GM11168 (cell line): ENCODE measurements at regions not wholly inside any gene's neighbourhood (a gene's known extent, or its start where the extent isn't known, plus 50 kb on each side); places are given as distances from the start of the nearest gene placed in this dataset.
"Not testable (repeated sequence)": the region's sequence is repeated elsewhere in the genome, so short reads cannot be mapped to it uniquely, and the experiment has no call there.

Experiments
- in situ Hi-C: fragments of 300-500 bp; cut with MboI; formaldehyde crosslinking; loops from one replicate; pipeline ENCODE4 v1.12.0; 2022; ENCODE audit warnings: low sequenced_read_pairs; ENCODE audit not compliant: unreplicated experiment

DNA sequence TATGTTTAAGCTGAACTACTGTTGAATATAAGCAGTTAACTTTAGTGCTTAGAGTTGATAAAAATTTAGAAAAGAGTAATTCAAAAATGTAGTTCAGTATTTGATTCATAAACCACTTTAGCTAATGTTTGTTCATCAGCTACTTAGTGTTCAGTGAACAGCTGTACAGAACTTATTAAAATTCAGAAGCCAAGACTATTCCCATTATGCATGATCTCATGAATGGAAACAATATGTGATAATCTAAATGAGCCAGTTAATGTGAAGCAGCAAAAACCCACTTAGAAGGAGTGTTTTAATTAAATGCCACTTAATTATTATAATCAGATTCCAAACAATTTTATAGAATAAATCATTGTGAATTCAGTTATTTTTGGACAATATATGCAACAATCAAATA is 92.9 kb upstream of the NEGR1 start:
- in situ Hi-C loops: no loop called here

DNA sequence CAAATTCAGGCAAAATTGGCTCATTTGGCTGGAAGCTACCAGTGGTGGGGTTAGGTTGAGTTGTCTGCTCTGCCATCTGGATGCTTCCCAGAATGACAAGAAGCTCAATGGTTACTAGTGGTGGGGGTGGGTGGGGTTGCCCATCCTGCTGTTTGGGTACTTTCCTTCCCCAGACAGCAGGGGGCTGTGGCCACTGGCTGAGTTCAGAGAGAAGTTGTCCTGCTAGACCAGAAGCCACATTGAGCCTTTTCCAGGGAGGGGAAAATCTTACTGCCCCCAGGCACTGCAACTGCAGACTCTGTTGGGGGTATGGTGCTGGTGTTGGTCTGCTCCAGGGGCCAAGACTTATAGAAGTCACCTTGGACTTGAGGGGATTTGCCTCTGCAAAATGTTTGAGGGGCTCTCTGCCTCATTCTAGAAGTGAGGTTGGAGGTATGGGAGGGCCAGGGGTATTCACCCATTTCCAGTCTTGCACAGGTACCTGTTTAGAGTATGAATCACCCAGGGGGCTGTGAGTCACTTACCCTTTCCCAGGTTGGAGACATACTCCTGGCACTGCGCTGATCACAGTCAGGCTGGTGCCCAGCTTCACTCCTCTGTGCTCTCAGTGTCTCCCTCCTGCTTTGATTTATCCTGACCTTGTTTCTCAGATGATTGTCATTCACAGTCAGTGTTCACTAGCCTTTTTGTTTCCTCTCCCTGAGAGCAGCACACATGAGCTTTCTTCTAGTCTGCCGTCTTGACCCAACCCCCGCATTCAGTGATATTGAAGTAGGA is 89.1 kb upstream of the NEGR1 start:
- in situ Hi-C loops: no loop called here

DNA sequence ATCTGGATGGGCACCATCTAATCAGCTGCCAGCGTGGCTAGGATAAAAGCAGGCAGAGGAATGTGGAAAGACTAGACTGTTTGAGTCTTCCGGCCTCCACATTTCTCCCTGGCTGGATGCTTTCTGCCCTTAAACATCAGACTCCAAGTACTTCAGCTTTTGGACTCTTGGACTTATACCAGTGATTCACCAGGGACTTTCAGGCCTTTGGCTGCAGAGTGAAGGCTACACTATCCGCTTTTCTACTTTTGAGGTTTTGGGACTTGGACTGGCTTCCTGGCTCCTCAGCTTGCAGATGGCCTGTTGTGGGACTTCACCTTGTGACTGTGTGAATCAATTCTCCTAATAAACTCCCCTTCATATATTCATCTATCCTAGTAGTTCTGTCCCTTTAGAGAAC is 88.5 kb upstream of the NEGR1 start:
- in situ Hi-C loops: not testable (repeated sequence)

DNA sequence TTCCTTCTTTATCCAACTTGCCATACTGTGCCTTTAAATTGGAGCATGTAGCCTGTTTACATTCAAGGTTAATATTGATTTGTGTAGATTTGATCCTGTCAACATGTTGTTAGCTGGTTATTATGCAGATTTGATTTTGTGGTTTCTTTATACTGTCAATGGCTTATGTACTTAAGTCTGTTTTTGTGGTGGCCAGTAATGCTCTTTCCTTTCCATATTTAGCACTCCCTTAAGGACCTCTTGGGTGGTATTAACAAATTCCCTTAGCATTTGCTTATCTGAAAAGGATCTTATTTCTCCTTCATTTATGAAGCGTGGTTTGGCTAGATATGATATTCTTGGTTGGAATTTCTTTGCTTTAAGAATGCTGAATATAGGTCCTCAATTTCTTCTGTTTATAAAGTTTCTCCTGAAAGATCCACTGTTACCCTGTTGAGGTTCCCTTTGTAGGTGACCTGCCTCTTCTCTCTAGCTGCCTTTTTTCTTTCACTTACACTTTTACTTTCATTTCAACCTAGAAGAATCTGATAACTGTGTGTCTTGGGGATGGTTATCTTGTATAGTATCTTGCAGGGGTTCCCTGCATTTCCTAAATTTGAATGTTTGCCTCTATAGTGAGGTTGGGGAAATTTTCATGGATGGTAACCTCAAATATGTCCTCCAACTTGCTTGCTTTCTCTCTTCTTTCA is 86.9 kb upstream of the NEGR1 start:
- in situ Hi-C loops: no loop called here

DNA sequence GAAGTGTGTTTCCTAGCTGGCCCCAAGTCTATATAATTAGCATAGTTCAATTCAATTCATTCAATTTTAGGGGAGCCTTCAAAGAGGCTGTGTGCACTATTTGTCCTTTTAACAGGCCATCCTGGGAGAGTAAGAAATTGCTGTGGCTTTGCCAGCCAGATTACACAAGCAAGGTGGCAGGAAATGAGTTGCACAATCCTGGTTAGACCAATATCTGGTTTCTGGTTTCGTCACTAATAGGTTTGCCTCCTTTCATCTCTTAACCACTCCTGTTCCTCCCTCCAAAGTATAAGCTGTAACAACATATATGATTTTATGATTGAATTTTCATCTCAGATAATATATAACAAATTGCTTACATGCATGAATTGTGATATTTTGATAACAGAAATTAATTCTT is 84.1 kb upstream of the NEGR1 start:
- in situ Hi-C loops: no loop called here

DNA sequence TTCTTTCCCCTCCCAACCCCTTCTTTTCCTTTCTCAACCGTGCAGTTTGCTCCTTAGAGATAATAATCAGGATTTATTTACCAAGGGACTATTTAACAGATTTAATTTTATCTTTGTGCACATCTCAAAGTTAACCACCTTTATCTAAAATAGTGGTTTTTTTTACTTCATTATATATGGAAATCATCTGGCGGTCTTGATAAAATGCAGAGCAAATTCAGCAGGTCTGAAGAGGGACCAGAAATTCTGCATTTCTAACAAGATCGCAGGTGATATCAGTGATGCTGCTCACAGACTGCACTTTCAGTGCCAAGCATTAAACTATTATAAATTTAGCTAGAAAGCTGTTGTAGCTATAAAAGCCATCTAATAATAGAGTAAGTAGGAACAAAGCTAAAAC is 83.4 kb upstream of the NEGR1 start:
- in situ Hi-C loops: no loop called here

DNA sequence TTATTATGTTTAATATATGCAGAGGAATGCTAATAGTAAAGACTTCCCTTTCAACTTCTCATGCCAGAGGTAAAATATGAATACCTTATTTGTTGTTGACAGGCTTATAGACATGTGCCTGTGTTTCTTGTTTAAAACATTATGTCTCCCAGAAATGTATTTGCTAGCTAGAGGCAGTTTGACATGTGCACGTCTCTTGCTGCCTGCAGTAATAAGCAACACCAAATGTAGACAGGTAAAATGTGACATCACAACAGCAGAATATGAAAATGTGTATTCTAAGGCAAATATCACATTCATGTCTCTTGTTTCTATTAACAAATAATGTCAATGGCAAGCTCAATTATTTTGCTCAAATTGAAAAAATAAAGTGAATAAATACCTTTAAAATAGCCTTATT is 80.2 kb upstream of the NEGR1 start:
- in situ Hi-C loops: no loop called here

DNA sequence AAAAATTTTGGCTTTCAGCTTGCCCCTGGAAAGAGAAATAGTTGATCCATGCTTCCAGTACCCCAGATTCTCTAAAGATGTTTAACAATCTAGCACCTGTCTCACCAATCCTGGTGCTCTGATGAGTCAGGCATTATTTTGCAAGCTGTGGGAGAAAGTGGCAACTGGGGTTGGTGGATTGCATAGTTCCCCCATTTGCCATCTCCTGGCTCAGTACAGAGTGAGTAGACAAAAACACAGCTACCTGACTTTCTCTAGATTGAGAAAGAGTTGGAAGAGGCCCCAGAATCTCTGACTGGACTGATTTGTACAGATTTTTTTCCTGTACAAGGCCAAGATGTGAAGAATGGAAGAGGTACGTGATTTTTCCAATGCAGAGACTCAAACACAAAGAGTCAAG is 75.1 kb upstream of the NEGR1 start:
- in situ Hi-C loops: loop anchor here (10.0 kb wide), 1 partner anchor 63 kb away; no protein-coding TSS in a partner anchor

DNA sequence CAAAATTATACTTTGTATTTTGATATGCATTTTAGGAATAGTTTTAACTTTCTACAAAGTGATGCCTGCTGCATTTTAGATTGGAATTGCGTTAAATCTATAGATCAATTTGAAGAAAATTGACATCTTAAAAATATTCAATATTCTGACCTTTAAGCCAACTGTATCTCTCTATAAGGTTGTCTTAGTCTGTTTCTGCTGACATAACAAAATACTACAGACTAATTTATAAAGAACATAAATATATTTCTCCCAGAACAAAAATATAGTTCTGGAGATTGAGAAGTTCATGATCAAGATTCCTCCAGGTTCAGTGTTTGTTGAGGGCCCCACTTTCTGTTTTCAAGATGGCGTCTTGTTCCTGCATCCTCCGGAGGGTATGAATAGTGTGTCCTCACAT is 73.6 kb upstream of the NEGR1 start:
- in situ Hi-C loops: loop anchor here (10.0 kb wide), 1 partner anchor 61 kb away; no protein-coding TSS in a partner anchor

DNA sequence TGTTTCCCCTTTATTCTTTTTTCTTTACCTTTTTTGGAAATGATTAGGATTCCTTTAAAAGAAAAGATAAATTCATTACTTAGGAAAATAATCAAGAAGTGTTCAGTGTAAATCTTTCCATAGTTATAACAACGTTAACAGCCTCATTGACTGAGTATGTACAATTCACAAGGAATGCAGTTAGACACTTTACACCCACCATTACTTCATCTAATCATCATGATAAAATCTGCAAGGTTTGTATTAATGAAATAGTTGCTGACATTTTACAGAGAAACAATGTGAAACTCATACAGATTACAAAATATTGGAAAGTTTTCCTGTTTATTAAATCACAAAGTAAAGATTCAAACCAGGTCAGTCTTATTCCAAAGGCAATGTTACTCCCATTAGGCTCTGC is 59.3 kb upstream of the NEGR1 start:
- in situ Hi-C loops: no loop called here

DNA sequence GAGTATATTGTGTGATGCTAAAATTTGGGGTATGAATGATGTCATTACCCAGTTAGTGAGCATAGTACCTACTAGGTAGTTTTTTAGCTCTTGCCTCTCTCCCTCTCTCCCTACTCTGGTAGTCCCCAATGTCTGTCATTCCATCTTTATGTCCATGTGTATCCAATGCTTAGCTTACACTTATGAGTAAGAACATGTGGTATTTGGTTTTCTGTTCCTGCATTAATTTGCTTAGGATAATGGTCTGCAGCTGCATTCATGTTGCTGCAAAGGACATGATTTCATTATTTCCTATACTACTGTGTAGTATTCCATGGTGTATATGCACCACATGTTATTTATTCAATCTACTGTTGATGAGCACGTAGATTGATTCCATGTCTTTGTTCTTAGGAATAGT is 54.4 kb upstream of the NEGR1 start:
- in situ Hi-C loops: no loop called here
